Nephron (organoid): ENCODE measurements at regions not wholly inside any gene's neighbourhood (a gene's known extent, or its start where the extent isn't known, plus 50 kb on each side); places are given as distances from the start of the nearest gene placed in this dataset.

Experiments
- H3K27ac Mint-ChIP-seq, 3 experiments: 2 replicates each; pipeline ENCODE4 v1.8.0; 2020; ENCODE audit warnings: mixed read lengths in 3 of 3, mild to moderate bottlenecking in 2 of 3, moderate library complexity in 1 of 3
- H3K27me3 Mint-ChIP-seq: 2 replicates; pipeline ENCODE4 v1.8.0; 2021; ENCODE audit warnings: low read depth, mild to moderate bottlenecking, moderate library complexity, mixed read lengths
- H3K36me3 Mint-ChIP-seq: 2 replicates; pipeline ENCODE4 v1.8.0; 2020; ENCODE audit warnings: low read depth, mixed read lengths
- H3K4me1 Mint-ChIP-seq: 2 replicates; pipeline ENCODE4 v1.8.0; 2020; ENCODE audit warnings: mixed read lengths
- H3K4me3 Mint-ChIP-seq, 3 experiments: 2 replicates each; pipeline ENCODE4 v1.8.0; 2020; ENCODE audit warnings: mild to moderate bottlenecking in 3 of 3, mixed read lengths in 3 of 3, moderate library complexity in 2 of 3
- H3K9me3 Mint-ChIP-seq: 2 replicates; pipeline ENCODE4 v1.8.0; 2020; ENCODE audit warnings: mixed read lengths
- CTCF ChIP-seq, 3 experiments: fragments of 200-600 bp; sonication (generic); IDR thresholded peaks; one replicate each; pipeline ENCODE4 v1.5.0; 2021; ENCODE audit warnings: antibody characterized with exemption in 3 of 3; ENCODE audit not compliant: unreplicated experiment in 3 of 3

GRCh38 chr7:85714951-85715350, 528.1 kb upstream of the SEMA3D start:
- peak overlapping the region in 1 of 3 experiments; percentile 52 for H3K27ac Mint-ChIP-seq
- H3K36me3 Mint-ChIP-seq = no peaks in the 10 kb centered on the region
- no peak overlapping the region for H3K4me3 Mint-ChIP-seq
- H3K4me1 Mint-ChIP-seq = peaks cover 12% of the 10 kb centered on the region
- TF ChIP-seq CTCF (IDR thresholded peaks at IDR 0.05; ENCODE audit: unreplicated experiment in 3 of 3) = no peak
- H3K27me3 Mint-ChIP-seq = no peaks in the 10 kb centered on the region
- no peaks in the 10 kb centered on the region for H3K9me3 Mint-ChIP-seq

- H3K27me3 Mint-ChIP-seq = no peaks in the 10 kb centered on the region
- TF ChIP-seq CTCF (IDR thresholded peaks at IDR 0.05; ENCODE audit: unreplicated experiment in 3 of 3) = no peak
- H3K4me1 Mint-ChIP-seq = peaks cover 10% of the 10 kb centered on the region
- no peaks in the 10 kb centered on the region for H3K9me3 Mint-ChIP-seq
- H3K27ac Mint-ChIP-seq = peak overlapping the region in 1 of 3 experiments; percentile 52
- H3K4me3 Mint-ChIP-seq = no peak overlapping the region
- no peaks in the 10 kb centered on the region for H3K36me3 Mint-ChIP-seq
These were observed 527.3 kb upstream of the SEMA3D start for GRCh38 chr7:85714043-85714578.

- no peaks in the 10 kb centered on the region for H3K36me3 Mint-ChIP-seq
- H3K4me3 Mint-ChIP-seq = no peak overlapping the region
- no peak for TF ChIP-seq CTCF (IDR thresholded peaks at IDR 0.05; ENCODE audit: unreplicated experiment in 3 of 3)
- peaks cover 10% of the 10 kb centered on the region for H3K4me1 Mint-ChIP-seq
- peak overlapping the region in 1 of 3 experiments; percentile 47 for H3K27ac Mint-ChIP-seq
- no peaks in the 10 kb centered on the region for H3K27me3 Mint-ChIP-seq
- no peaks in the 10 kb centered on the region for H3K9me3 Mint-ChIP-seq
These were observed 526.3 kb upstream of the SEMA3D start for GRCh38 chr7:85713171-85713570.

- no peaks in the 10 kb centered on the region for H3K36me3 Mint-ChIP-seq
- no peak overlapping the region for H3K4me3 Mint-ChIP-seq
- H3K27ac Mint-ChIP-seq = no peak overlapping the region
- H3K4me1 Mint-ChIP-seq = peaks cover 10% of the 10 kb centered on the region
- H3K27me3 Mint-ChIP-seq = peaks cover 3% of the 10 kb centered on the region
- H3K9me3 Mint-ChIP-seq = no peaks in the 10 kb centered on the region
- TF ChIP-seq CTCF (IDR thresholded peaks at IDR 0.05; ENCODE audit: unreplicated experiment in 3 of 3) = no peak
These were observed 525.0 kb upstream of the SEMA3D start for GRCh38 chr7:85711894-85712293.

GRCh38 chr7:85710960-85711359, 524.1 kb upstream of the SEMA3D start:
- Mint-ChIP-seq H3K36me3 (no peaks in the 10 kb centered on the region), H3K27me3 (peaks cover 3% of the 10 kb centered on the region), H3K4me3 (no peak overlapping the region), H3K9me3 (peaks cover 2% of the 10 kb centered on the region), H3K4me1 (peaks cover 10% of the 10 kb centered on the region), H3K27ac (no peak overlapping the region)
- no peak for TF ChIP-seq CTCF (IDR thresholded peaks at IDR 0.05; ENCODE audit: unreplicated experiment in 3 of 3)

GRCh38 chr7:85708221-85708620, 521.4 kb upstream of the SEMA3D start:
- Mint-ChIP-seq H3K27me3 (peaks cover 3% of the 10 kb centered on the region), H3K4me1 (peaks cover 3% of the 10 kb centered on the region), H3K4me3 (no peak overlapping the region), H3K36me3 (no peaks in the 10 kb centered on the region), H3K9me3 (peaks cover 2% of the 10 kb centered on the region), H3K27ac (no peak overlapping the region)
- no peak for TF ChIP-seq CTCF (IDR thresholded peaks at IDR 0.05; ENCODE audit: unreplicated experiment in 3 of 3)
